HepG2 (cell line): ENCODE measurements at regions not wholly inside any gene's neighbourhood (a gene's known extent, or its start where the extent isn't known, plus 50 kb on each side); places are given as distances from the start of the nearest gene placed in this dataset.

Experiments used
- AKAP8 ChIP-seq: sonication (generic); formaldehyde crosslinking; IDR thresholded peaks from 2 replicates; pipeline ENCODE4 v1.5.1; 2020; ENCODE audit warnings: mild to moderate bottlenecking, missing genetic modification reagents
- ATF3 ChIP-seq: sonication (generic); formaldehyde crosslinking; IDR thresholded peaks from 2 replicates; pipeline ENCODE4 v1.4.0; 2020; ENCODE audit warnings: missing genetic modification reagents
- BCL3 ChIP-seq: sonication (generic); formaldehyde crosslinking; IDR thresholded peaks from 2 replicates; pipeline ENCODE4 v1.5.1; 2020; ENCODE audit warnings: mild to moderate bottlenecking, missing genetic modification reagents, moderate library complexity
- FOXM1 ChIP-seq: sonication (generic); formaldehyde crosslinking; IDR thresholded peaks from 2 replicates; pipeline ENCODE4 v1.5.0; 2020; ENCODE audit warnings: missing genetic modification reagents
- GMEB2 ChIP-seq: IDR thresholded peaks from 2 replicates; pipeline ENCODE4 v1.6.1; 2016; ENCODE audit warnings: missing biosample characterization, missing genetic modification reagents, low read depth
- HDAC2 ChIP-seq: sonication (generic); formaldehyde crosslinking; IDR thresholded peaks from 2 replicates; pipeline ENCODE4 v1.4.0; 2020; ENCODE audit warnings: missing genetic modification reagents
- RCOR2 ChIP-seq: IDR thresholded peaks from 2 replicates; pipeline ENCODE4 v1.6.1; 2016; ENCODE audit warnings: missing biosample characterization, missing genetic modification reagents
- SUZ12 ChIP-seq: fragments of 150-350 bp; IDR thresholded peaks from 2 replicates; pipeline ENCODE4 v1.6.1; 2014; ENCODE audit warnings: low read depth, low read length
- TARDBP ChIP-seq: sonication (generic); formaldehyde crosslinking; IDR thresholded peaks from 2 replicates; pipeline ENCODE4 v1.8.0; 2022; ENCODE audit warnings: mild to moderate bottlenecking, missing genetic modification reagents
- ZBTB34 ChIP-seq: sonication (generic); formaldehyde crosslinking; IDR thresholded peaks from 2 replicates; pipeline ENCODE4 v1.8.0; 2022; ENCODE audit warnings: mild to moderate bottlenecking, missing genetic modification reagents
- ZBTB40 ChIP-seq, 2 experiments: fragments of 450-650 bp in 1 of 2; sonication (generic) in 1 of 2; formaldehyde crosslinking in 1 of 2; IDR thresholded peaks; 2 replicates each; pipeline versions ENCODE4 v1.6.1 to v1.8.0; 2016 to 2022; ENCODE audit warnings: antibody characterized with exemption in 1 of 2, mild to moderate bottlenecking in 1 of 2, missing genetic modification reagents in 1 of 2
- ZMYM3 ChIP-seq: sonication (generic); formaldehyde crosslinking; IDR thresholded peaks from 2 replicates; pipeline ENCODE4 v1.5.1; 2020; ENCODE audit warnings: mild to moderate bottlenecking, missing genetic modification reagents
- ZNF160 ChIP-seq: sonication (generic); formaldehyde crosslinking; IDR thresholded peaks from 2 replicates; pipeline ENCODE4 v1.8.0; 2022; ENCODE audit warnings: mild to moderate bottlenecking, inconsistent platforms, missing genetic modification reagents
- ZNF350 ChIP-seq: sonication (generic); formaldehyde crosslinking; IDR thresholded peaks from 2 replicates; pipeline ENCODE4 v1.4.0; 2020; ENCODE audit warnings: mild to moderate bottlenecking, low read depth, missing genetic modification reagents, borderline replicate concordance
- ZNF607 ChIP-seq: sonication (generic); formaldehyde crosslinking; IDR thresholded peaks from 2 replicates; pipeline ENCODE4 v1.5.1; 2020; ENCODE audit warnings: missing genetic modification reagents, mild to moderate bottlenecking, borderline replicate concordance
- ZSCAN21 ChIP-seq: sonication (generic); formaldehyde crosslinking; IDR thresholded peaks from 2 replicates; pipeline ENCODE4 v1.8.0; 2022; ENCODE audit warnings: mild to moderate bottlenecking, missing genetic modification reagents, moderate library complexity, borderline replicate concordance

GRCh38 chr5:38163636-38164237 lies 94.6 kb upstream of the EGFLAM start (continued):
- TF ChIP-seq ZBTB40 (IDR thresholded peaks at IDR 0.05), result no peak
- TF ChIP-seq ZBTB40 (CRISPR knock-in tag; IDR thresholded peaks at IDR 0.05), result no peak
- TF ChIP-seq ZSCAN21, result no peak
- TF ChIP-seq ZBTB34 (CRISPR knock-in tag), result peak; percentile 80
- no peak for TF ChIP-seq FOXM1 (CRISPR knock-in tag)
- no peak for TF ChIP-seq SUZ12
- TF ChIP-seq ATF3 (CRISPR knock-in tag), result 0 out of 2 replicates have a peak, but pooled peaks have one; percentile 20
- TF ChIP-seq BCL3 (CRISPR knock-in tag), result no peak
- peak; percentile 90 for TF ChIP-seq ZMYM3 (CRISPR knock-in tag)
- TF ChIP-seq GMEB2, result no peak
- TF ChIP-seq ZNF160 (CRISPR knock-in tag), result no peak
- no peak for TF ChIP-seq ZNF607 (CRISPR knock-in tag)
- TF ChIP-seq AKAP8 (CRISPR knock-in tag), result no peak
- no peak for TF ChIP-seq ZNF350 (CRISPR knock-in tag)
- peak; percentile 84; the same call in 1 of the 2 replicates for TF ChIP-seq HDAC2 (CRISPR knock-in tag)
- peak; percentile 57; the same call in 1 of the 2 replicates for TF ChIP-seq TARDBP
- TF ChIP-seq RCOR2 (CRISPR knock-in tag), result peak; percentile 97
